GM12872 (cell line): ENCODE measurements at regions not wholly inside any gene's neighbourhood (a gene's known extent, or its start where the extent isn't known, plus 50 kb on each side); places are given as distances from the start of the nearest gene placed in this dataset.

Experiments used
- TF ChIP-seq, protein P1 (sequence below): IDR thresholded peaks from 3 replicates; pipeline ENCODE4 v1.5.1; 2011; ENCODE audit warnings: low read depth, mild to moderate bottlenecking, low read length, moderate library complexity; ENCODE audit not compliant: insufficient read depth

DNA sequence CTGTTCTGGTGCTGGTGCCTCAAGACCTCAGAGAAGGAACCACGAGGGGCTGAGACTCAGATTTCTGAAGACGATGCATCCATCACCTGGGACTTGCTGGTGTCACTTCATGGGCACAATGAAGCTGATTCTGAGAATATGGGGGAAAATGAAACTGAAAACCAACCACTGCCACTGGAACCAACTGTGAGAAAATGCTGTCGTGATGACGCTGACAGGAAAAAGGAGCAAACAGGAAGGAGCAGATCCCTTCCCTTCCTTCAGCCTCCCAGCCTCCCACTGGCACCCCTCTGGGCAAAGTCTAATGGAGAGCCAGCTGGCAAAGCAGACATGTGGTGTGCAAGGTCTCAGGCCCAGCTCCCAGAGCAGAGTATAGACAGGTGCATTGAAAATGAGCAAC is 109.7 kb downstream of the FOXI3 start:
- TF ChIP-seq, protein P1, sequence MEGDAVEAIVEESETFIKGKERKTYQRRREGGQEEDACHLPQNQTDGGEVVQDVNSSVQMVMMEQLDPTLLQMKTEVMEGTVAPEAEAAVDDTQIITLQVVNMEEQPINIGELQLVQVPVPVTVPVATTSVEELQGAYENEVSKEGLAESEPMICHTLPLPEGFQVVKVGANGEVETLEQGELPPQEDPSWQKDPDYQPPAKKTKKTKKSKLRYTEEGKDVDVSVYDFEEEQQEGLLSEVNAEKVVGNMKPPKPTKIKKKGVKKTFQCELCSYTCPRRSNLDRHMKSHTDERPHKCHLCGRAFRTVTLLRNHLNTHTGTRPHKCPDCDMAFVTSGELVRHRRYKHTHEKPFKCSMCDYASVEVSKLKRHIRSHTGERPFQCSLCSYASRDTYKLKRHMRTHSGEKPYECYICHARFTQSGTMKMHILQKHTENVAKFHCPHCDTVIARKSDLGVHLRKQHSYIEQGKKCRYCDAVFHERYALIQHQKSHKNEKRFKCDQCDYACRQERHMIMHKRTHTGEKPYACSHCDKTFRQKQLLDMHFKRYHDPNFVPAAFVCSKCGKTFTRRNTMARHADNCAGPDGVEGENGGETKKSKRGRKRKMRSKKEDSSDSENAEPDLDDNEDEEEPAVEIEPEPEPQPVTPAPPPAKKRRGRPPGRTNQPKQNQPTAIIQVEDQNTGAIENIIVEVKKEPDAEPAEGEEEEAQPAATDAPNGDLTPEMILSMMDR: no peak

DNA sequence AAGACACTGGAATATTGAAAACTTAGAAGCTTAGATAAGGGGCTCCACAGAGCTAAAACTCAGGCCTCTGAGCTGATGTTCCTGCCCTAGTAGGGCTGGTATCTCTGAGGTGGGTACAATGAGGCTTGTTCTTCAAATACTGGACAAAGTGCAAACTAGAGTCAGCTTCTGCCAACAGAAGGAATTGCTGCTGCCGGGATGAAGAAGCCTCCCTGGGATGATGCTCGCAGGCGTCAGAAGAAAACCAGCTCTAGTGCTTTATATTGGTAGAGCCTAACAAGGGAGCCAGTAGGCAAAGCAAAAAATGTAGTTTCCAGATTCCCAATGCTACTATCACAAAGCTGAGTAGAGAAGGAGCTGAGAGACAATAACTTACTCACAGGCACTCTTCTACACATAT is 118.1 kb downstream of the FOXI3 start:
- TF ChIP-seq, protein P1: no peak

DNA sequence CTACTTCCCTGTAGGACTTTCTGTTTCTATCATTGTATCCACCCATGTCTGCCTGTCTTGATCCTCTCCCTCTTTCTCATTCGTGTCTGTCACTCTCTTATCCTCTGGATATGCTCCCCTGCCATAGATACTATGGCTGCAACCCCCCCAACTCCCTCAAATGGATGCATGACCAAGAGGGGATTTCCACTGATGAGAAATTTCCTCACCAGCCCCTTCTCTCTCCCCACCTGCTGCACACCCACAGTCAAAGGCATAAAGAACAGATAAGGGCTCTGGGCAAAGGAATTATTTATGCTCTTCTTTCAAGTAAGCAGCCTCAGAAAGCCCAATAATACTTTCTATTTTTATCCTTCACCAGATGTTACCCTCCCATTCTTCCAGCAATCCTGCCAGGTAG is 121.3 kb downstream of the FOXI3 start:
- TF ChIP-seq, protein P1: no peak

DNA sequence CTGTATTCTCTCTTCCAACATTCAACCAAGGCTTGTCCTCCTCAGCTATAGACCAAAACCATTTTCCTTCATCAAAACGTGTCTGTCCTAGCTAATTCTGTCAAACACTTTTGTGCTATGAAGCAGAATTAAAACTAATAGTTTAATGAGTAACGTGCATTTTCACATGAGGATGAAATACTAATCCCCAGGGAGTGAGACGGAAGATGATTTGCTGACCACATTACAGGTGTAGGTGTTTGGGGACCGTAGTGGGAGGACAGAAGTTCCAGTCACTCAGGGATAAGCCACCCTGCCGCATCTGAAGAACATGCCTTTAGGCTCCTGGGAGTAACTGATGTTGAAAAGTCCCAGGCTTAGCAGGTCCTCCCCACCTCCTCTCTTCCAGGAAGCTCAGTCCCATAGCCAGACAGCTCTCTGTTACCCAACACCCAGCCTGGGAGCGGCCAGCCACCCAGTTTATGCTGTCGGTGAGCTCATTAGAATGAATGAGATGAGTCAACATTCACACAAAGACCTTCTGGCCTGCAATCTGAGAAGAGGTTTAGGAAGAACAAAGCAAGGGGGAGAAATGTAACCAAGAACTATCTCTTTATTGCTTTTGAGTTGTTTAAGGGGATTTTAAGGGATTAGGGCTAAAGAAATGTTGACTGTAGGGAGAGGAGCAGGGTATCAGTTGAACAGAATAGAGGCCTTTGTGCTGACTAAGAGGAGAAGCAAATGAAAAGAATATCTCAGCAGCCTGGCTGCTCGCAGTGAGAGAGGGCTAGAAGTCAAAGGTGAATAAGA is 122.5 kb downstream of the FOXI3 start:
- TF ChIP-seq, protein P1: no peak

DNA sequence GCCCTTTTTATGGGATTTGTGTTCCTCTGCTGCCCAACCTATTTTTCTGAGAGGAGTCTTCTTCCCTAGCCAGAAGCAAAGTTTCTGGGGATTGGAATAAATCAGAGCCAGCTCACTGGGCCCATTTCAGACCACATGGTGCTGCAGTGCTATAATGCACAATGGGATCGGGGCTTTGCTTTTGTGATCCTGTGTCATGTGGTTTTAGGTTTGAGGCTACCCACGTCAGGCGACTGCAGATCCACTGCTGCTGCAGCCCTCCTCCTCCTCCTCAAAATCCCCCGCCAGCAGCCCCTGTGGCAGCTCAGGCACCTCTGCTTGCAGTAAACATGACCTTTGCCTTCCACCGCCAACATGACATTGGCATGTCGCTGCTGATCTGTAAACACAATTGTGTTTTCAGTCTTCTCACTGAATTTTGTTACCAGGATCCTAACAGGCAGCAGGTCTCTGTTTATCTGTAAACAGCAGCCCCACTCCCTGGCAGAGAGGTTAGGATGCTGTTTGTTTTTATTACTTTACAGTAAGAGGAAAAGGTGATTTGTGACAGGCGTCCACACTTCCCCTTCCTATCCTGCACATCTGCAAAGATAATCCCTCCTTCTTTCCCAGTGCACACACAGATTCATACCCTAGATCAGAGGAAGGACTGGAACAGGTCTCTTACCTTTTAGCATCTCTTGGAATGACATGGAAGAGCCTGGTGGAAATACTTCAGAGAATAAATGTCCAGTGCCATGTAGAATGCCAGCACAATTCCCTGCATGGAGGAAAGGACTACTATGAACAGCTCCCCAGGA is 130.8 kb downstream of the FOXI3 start:
- TF ChIP-seq, protein P1: no peak

DNA sequence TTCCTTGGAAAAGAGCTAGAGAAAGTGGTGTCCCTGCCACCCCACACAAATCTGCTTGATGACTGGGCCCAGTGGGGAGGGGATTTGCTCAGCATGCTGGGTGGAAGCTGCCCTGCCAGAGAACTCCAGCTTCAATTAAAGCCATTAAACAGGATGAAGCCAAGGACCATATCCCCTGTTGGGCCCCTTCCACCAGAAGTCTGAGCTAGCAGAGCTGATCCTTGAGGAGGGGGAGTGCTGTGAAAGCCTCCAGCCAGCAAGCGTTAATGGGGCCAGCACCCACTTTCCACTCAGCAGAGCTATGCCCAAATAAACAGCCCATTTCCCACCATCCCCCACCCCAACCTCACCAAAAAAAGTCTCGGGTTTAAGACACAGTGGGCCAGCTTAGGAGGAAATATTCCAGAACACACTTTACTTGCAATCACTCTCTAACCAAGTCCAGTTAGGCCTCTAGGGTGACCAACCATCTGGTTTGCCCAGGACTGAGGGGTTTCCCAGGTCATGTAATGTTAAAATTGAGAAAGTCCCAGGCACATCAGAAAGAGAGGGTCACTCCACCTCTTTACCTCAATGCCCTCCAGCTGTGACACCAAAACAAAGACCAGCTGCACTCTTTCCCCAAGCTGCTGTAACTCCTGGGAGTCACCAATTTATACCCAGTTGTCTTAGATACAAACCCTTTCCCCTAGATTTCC is 132.3 kb downstream of the FOXI3 start:
- TF ChIP-seq, protein P1: no peak

DNA sequence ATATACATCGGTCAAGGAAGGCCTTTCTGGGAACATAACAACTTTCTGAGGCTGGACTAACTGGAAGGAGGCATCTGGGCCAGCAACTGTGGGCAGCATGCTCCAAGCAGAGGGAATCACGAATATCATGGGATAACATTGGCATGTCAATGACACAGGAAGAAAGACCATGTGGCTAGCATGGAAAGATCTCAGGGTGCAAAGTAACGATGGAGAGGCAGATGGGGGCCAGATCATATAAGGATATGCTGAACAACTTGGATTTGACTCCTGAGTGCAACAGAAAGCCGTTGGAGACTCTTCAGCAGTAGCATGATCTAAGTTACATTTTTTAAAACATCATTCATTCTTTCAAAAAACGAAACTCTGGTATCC is 133.6 kb downstream of the FOXI3 start:
- TF ChIP-seq, protein P1: no peak
